Brain microvascular endothelial cell (primary cell): ENCODE measurements at regions not wholly inside any gene's neighbourhood (a gene's known extent, or its start where the extent isn't known, plus 50 kb on each side); places are given as distances from the start of the nearest gene placed in this dataset.
A peak's percentile ranks its signal among the peaks of the same experiment; 100 is the strongest.

Experiments used
- DNase-seq: peaks from one replicate; pipeline ENCODE4 v3.0.0-alpha.2; 2020
- H3K27ac ChIP-seq: fragments of 250-450 bp; sonication (Bioruptor Pico); 2 replicates; pipeline ENCODE4 v1.5.1; 2020; ENCODE audit warnings: mild to moderate bottlenecking, moderate library complexity
- H3K27me3 ChIP-seq: fragments of 250-450 bp; sonication (Bioruptor Pico); replicated peaks from 2 replicates; pipeline ENCODE4 v1.5.1; 2020; ENCODE audit warnings: mild to moderate bottlenecking
- H3K36me3 ChIP-seq: fragments of 250-450 bp; sonication (Bioruptor Pico); replicated peaks from 2 replicates; pipeline ENCODE4 v1.5.1; 2020; ENCODE audit warnings: mild to moderate bottlenecking
- H3K4me3 ChIP-seq: 2 replicates; pipeline ENCODE4 v1.5.1; 2011; ENCODE audit warnings: low read depth, mild to moderate bottlenecking, control low read depth, low read length, moderate library complexity
- CTCF ChIP-seq: IDR thresholded peaks from 2 replicates; pipeline ENCODE4 v1.5.1; 2011; ENCODE audit warnings: low read depth, mild to moderate bottlenecking, moderate library complexity, low read length, control low read depth, inconsistent platforms; ENCODE audit errors: missing control alignments
- in situ Hi-C: cut with HindIII; loops from 2 replicates; pipeline ENCODE4 v1.10.0; 2017; ENCODE audit warnings: low sequenced_read_pairs, low pct_ligation_motif_present

DNA sequence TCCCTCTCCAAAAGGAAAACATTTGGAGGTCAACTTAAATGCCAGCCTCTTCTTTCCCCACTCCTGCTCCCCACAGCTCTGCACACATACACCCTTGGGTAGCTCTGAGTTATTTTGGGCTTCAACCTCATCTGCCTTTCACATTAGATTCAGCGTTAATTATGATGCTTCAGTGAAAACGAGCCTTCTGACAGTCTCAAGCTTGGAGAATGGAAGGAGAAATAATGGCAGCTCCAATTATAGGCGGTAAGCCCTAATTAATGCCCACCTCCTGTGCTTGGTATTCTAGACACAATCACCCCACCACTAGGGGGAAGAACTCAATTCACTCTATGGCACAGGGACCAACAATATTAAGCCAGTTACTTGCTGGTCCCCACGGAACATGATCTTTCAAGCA is 397.9 kb downstream of the BRINP2 start:
- H3K27ac ChIP-seq, result no peak overlapping the region
- no peaks in the 10 kb centered on the region for H3K27me3 ChIP-seq
- in situ Hi-C loops, result no loop called here
- DNase-seq, result no peak
- no peak overlapping the region for H3K4me3 ChIP-seq
- peak; percentile 16 for TF ChIP-seq CTCF
- no peaks in the 10 kb centered on the region for H3K36me3 ChIP-seq

DNA sequence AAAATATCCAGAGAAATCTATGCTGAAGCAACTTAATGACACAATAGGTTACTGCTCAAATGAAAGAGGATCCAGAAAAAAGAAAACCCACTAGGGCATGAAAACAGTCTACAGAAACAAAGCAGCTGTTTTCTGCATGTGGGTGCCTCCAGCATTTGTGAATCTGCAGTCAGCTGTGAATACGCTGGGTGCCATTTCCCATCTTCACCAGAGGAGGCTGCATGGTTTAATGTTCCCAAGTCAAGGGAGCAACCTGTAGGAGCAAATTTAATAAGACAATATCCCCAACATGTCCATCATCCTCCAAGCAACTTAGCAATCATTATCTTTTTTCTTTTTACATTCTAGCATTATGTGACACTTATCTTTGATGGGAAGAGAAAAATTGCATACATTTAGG is 396.6 kb downstream of the BRINP2 start:
- no peak for DNase-seq
- in situ Hi-C loops, result no loop called here
- H3K36me3 ChIP-seq, result no peaks in the 10 kb centered on the region
- TF ChIP-seq CTCF, result peak; percentile 64
- no peak overlapping the region for H3K4me3 ChIP-seq
- H3K27me3 ChIP-seq, result no peaks in the 10 kb centered on the region
- no peak overlapping the region for H3K27ac ChIP-seq

- H3K27me3 ChIP-seq, result no peaks in the 10 kb centered on the region
- H3K36me3 ChIP-seq, result no peaks in the 10 kb centered on the region
- no peak overlapping the region for H3K4me3 ChIP-seq
- no peak overlapping the region for H3K27ac ChIP-seq
- DNase-seq, result no peak
- TF ChIP-seq CTCF, result no peak
- in situ Hi-C loops, result no loop called here
These were observed 395.7 kb downstream of the BRINP2 start for GRCh38 chr1:177566495-177566894.

DNA sequence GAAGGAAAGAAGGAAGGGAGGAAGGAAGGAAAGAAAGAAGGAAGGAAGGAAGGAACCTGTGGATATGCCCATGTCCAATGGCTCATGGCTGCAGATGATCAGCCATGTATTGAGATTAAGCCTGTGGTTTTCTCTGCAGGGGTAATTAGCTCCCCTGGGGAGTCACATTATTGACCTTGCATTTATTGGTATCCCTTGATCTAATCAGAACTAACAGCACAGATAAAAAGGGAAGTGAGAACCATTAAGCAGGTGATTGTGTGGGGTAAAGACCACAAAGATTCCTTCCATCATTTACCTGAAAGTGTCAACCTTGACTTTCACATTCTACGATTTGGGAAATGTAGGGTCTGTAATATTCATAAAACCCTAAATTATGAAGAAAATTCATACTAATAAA is 390.7 kb downstream of the BRINP2 start:
- Histone ChIP-seq H3K27ac (no peak overlapping the region), H3K36me3 (no peaks in the 10 kb centered on the region), H3K4me3 (no peak overlapping the region), H3K27me3 (no peaks in the 10 kb centered on the region)
- no peak for DNase-seq
- in situ Hi-C loops, result no loop called here
- TF ChIP-seq CTCF, result no peak

DNA sequence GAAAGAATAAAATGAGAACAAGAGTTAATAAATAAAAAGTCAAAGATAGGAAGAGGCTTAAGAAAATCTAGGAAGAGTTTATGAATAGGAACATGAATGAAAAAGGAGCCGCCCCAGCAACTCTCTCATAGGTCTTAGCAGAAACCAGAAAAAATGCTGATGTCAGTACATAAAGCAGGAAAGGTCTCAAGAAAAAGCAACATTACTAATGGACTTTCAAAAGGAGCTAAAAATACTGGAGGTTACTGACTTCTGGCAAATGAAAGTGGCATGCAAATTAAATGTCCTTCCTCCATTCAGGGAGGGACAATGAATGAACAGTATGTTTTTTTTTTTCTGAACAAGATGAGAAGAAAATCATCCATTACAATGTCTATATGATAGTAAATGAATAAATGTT is 387.6 kb downstream of the BRINP2 start:
- Histone ChIP-seq H3K36me3 (no peaks in the 10 kb centered on the region), H3K4me3 (no peak overlapping the region), H3K27me3 (no peaks in the 10 kb centered on the region), H3K27ac (no peak overlapping the region)
- in situ Hi-C loops, result no loop called here
- TF ChIP-seq CTCF, result no peak
- DNase-seq, result no peak

GRCh38 chr1:177556163-177556562 is 385.4 kb downstream of the BRINP2 start:
- DNase-seq, result no peak
- Histone ChIP-seq H3K36me3 (no peaks in the 10 kb centered on the region), H3K4me3 (no peak overlapping the region), H3K27ac (no peak overlapping the region), H3K27me3 (no peaks in the 10 kb centered on the region)
- in situ Hi-C loops, result no loop called here
- TF ChIP-seq CTCF, result no peak
